ENCODE measurements at regions not wholly inside any gene's neighbourhood (a gene's known extent, or its start where the extent isn't known, plus 50 kb on each side); places are given as distances from the start of the nearest gene placed in this dataset.

GRCh38 chr18:46412916-46413315 is 244.1 kb downstream of the LOXHD1 start:
- no peak for TF ChIP-seq CTCF (IDR thresholded peaks at IDR 0.05; ENCODE audit: low read depth, low read length)
- H3K4me3 ChIP-seq (ENCODE audit: low read depth, low read length) = no peak overlapping the region

- no peak overlapping the region for H3K4me3 ChIP-seq (ENCODE audit: low read depth, low read length)
- no peak for TF ChIP-seq CTCF (IDR thresholded peaks at IDR 0.05; ENCODE audit: low read depth, low read length)
Measured at GRCh38 chr18:46413684-46414083, 243.3 kb downstream of the LOXHD1 start.

- TF ChIP-seq CTCF (IDR thresholded peaks at IDR 0.05; ENCODE audit: low read depth, low read length) = no peak
- H3K4me3 ChIP-seq (ENCODE audit: low read depth, low read length) = no peak overlapping the region
Measured at GRCh38 chr18:46414863-46415262, 242.2 kb downstream of the LOXHD1 start.

- TF ChIP-seq CTCF (IDR thresholded peaks at IDR 0.05; ENCODE audit: low read depth, low read length) = no peak
- H3K4me3 ChIP-seq (ENCODE audit: low read depth, low read length) = no peak overlapping the region
Measured at GRCh38 chr18:46415532-46416252, 241.3 kb downstream of the LOXHD1 start.

GRCh38 chr18:46416706-46417638 is 240.0 kb downstream of the LOXHD1 start:
- no peak for TF ChIP-seq CTCF (IDR thresholded peaks at IDR 0.05; ENCODE audit: low read depth, low read length)
- H3K4me3 ChIP-seq (ENCODE audit: low read depth, low read length) = no peak overlapping the region

- H3K4me3 ChIP-seq (ENCODE audit: low read depth, low read length) = no peak overlapping the region
- TF ChIP-seq CTCF (IDR thresholded peaks at IDR 0.05; ENCODE audit: low read depth, low read length) = no peak
Measured at GRCh38 chr18:46418663-46419260, 238.3 kb downstream of the LOXHD1 start.

All from WI38 (cell line).